Common myeloid progenitor, CD34-positive (primary cell): ENCODE measurements at regions not wholly inside any gene's neighbourhood (a gene's known extent, or its start where the extent isn't known, plus 50 kb on each side); places are given as distances from the start of the nearest gene placed in this dataset.

ENCODE experiments used
- CTCF ChIA-PET: fragments of 350-600 bp; sonication (Branson Sonifier 250); formaldehyde crosslinking; loops from one replicate; lab custom pipeline; 2021; ENCODE audit warnings: antibody characterized with exemption; lab: Charles Lee
- POLR2A ChIA-PET: fragments of 350-600 bp; sonication (Branson Sonifier 250); formaldehyde crosslinking; loops from one replicate; lab custom pipeline; 2021; ENCODE audit warnings: antibody characterized with exemption; lab: Charles Lee
- DNase-seq, 3 donors: peaks; one replicate each; pipeline versions ENCODE4 v3.0.0 to v3.0.0-alpha.2; 2013
- H3K27ac ChIP-seq, 2 experiments: 1 replicate in 1 of 2; 2 replicates in 1 of 2; pipeline ENCODE4 v1.7.0; 2013; ENCODE audit warnings: inconsistent platforms in 2 of 2, low read length in 2 of 2, mild to moderate bottlenecking in 2 of 2, low read depth in 1 of 2, moderate library complexity in 1 of 2; ENCODE audit not compliant: severe bottlenecking in 2 of 2, insufficient read depth in 1 of 2, poor library complexity in 1 of 2
- H3K27me3 ChIP-seq, 5 experiments: replicated peaks in 2 of 5; 1 replicate in 3 of 5; 2 replicates in 2 of 5; pipeline versions ENCODE4 v1.6.1 to v1.7.0; 2013; ENCODE audit warnings: low read length in 4 of 5, mild to moderate bottlenecking in 2 of 5, moderate library complexity in 2 of 5, inconsistent platforms in 1 of 5; ENCODE audit not compliant: insufficient read depth in 5 of 5, control insufficient read depth in 4 of 5
- H3K36me3 ChIP-seq, 4 experiments: 1 replicate in 2 of 4; 2 replicates in 2 of 4; pipeline versions ENCODE4 v1.6.1 to v1.7.0; 2013; ENCODE audit warnings: low read length in 3 of 4, control low read depth in 1 of 4, mild to moderate bottlenecking in 1 of 4; ENCODE audit not compliant: control insufficient read depth in 4 of 4, insufficient read depth in 4 of 4
- H3K4me1 ChIP-seq, 4 experiments: 1 replicate in 3 of 4; 2 replicates in 1 of 4; pipeline versions ENCODE4 v1.6.1 to v1.7.1; 2013; ENCODE audit warnings: low read length in 3 of 4, mild to moderate bottlenecking in 3 of 4, control low read depth in 1 of 4, inconsistent platforms in 1 of 4, moderate library complexity in 1 of 4; ENCODE audit not compliant: control insufficient read depth in 4 of 4, insufficient read depth in 4 of 4; ENCODE audit errors: control extremely low read depth in 1 of 4
- H3K4me3 ChIP-seq, 7 experiments: 1 replicate in 4 of 7; 2 replicates in 3 of 7; pipeline versions ENCODE4 v1.5.1 to v1.7.0; 2013; ENCODE audit warnings: mild to moderate bottlenecking in 7 of 7, low read length in 6 of 7, moderate library complexity in 6 of 7, inconsistent platforms in 2 of 7, low read depth in 2 of 7, control low read depth in 1 of 7; ENCODE audit not compliant: insufficient read depth in 4 of 7, control insufficient read depth in 1 of 7; ENCODE audit errors: extremely low read depth in 1 of 7
- H3K9me3 ChIP-seq, 5 experiments: 1 replicate in 4 of 5; 2 replicates in 1 of 5; pipeline versions ENCODE4 v1.6.1 to v1.7.1; 2013; ENCODE audit warnings: low read length in 4 of 5, mild to moderate bottlenecking in 2 of 5, inconsistent platforms in 1 of 5, low read depth in 1 of 5, moderate library complexity in 1 of 5; ENCODE audit not compliant: control insufficient read depth in 4 of 5, insufficient read depth in 2 of 5; ENCODE audit errors: control extremely low read depth in 1 of 5
- WGBS: methylation state at CpG from one replicate; pipeline ENCODE4 v1.1.5; 2013; ENCODE audit not compliant: insufficient coverage; 5-methylcytosine and 5-hydroxymethylcytosine counted together

DNA sequence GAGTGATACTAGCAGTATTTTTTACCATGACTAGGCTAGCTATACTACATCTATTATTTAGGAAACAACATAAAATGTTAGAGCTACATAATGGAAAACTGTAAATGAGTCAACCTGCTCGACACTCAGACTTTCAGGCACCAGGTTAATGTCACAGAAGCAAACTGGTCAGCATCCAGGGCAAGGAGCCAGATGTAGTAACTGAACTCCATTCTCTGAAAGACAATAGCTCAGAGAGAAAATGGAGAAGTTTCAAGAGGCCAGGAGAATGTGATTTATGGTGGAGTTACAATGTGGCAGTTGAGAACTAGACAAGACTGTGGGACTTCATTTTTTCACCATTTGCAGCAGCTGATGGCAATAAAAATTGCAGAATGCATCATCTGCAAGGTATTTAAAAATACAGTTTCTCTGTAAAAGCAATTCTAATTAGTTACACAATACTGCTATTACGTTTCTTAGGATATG lies 342.7 kb upstream of the PABPC4L start:
- H3K4me3 ChIP-seq: no peak overlapping the region
- H3K27me3 ChIP-seq: no peaks in the 10 kb centered on the region
- POLR2A ChIA-PET: no interaction called here
- CTCF ChIA-PET: no interaction called here
- no peak overlapping the region for H3K27ac ChIP-seq
- WGBS: 17% methylated on average over 1 of the region's 2 CpGs
- H3K36me3 ChIP-seq: no peaks in the 10 kb centered on the region
- DNase-seq: peak in 2 of 3 donors; percentile 43 to 75
- H3K9me3 ChIP-seq: peaks cover 0 to 4% (median 2%) of the 10 kb centered on the region in 5 experiments
- no peaks in the 10 kb centered on the region for H3K4me1 ChIP-seq

DNA sequence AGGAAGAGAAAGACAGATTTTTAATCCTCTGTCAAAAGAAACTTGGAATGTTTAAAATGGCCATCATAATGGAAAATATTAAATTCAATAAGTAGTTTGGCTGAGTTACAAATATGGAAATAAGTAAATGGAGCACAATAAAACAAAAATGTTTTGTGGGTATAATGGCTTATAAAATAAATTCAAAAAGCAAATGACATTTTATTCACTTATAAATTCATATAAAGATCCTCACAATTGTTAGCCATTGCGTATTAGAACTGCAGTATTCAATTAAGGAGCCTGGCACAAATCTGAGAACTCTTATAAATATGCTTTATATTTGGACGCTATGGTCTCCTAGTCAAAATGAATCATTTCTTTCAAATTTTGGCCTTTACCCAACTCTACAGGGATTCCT lies 339.0 kb upstream of the PABPC4L start:
- Histone ChIP-seq H3K36me3 (no peaks in the 10 kb centered on the region), H3K4me3 (no peak overlapping the region), H3K27ac (no peak overlapping the region), H3K4me1 (no peaks in the 10 kb centered on the region), H3K9me3 (no peaks in the 10 kb centered on the region), H3K27me3 (no peaks in the 10 kb centered on the region)
- POLR2A ChIA-PET: no interaction called here
- WGBS: no CpG with 5 or more reads among the region's 2 CpGs
- CTCF ChIA-PET: no interaction called here
- no peak for DNase-seq

DNA sequence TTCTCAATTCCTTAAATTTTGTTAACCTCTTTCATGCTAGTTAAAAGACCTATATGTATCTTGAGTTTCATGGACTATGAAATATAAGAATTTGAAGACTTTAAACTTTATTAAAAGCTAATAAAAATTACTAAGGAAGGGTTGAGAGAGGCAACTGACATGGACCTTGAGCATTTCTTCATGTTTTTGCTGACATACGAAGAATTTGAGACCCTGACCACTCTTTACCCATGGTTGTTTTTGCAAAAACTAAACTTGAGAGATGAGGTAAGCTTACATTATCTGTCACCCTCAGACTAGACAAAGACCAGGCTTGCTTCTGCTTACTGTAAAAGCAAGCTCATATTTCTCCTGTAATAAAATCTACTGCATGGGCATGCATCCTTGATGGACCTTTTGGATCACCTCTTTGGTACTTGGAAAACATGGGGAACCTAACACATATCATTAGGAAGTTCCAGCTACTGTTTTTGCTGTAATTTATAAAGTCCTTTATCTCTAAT lies 338.2 kb upstream of the PABPC4L start:
- Histone ChIP-seq H3K4me1 (no peaks in the 10 kb centered on the region), H3K27me3 (no peaks in the 10 kb centered on the region), H3K4me3 (no peak overlapping the region), H3K36me3 (no peaks in the 10 kb centered on the region), H3K9me3 (no peaks in the 10 kb centered on the region), H3K27ac (no peak overlapping the region)
- no peak for DNase-seq
- no CpG with 5 or more reads among the region's 1 CpG for WGBS
- POLR2A ChIA-PET: no interaction called here
- CTCF ChIA-PET: no interaction called here

DNA sequence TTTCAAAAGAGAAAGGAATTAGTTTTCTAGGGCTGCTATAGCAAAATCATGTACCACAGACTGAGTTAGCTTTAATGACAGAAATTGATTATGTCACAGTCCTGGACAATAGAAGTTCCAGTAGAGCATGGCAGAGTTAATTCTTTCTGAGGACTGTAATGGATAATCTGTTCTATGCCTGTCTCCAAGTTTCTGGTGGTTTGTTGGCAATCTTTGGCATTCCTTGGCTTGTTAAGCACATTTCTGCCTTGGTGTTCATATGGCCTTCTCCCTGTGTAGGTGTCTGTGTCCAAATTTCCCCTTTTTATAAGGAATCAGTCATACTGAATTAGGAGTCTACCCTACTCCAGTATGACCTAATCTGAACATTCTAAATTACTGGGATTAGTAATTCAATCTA lies 336.1 kb upstream of the PABPC4L start:
- POLR2A ChIA-PET: no interaction called here
- no peaks in the 10 kb centered on the region for H3K4me1 ChIP-seq

DNA sequence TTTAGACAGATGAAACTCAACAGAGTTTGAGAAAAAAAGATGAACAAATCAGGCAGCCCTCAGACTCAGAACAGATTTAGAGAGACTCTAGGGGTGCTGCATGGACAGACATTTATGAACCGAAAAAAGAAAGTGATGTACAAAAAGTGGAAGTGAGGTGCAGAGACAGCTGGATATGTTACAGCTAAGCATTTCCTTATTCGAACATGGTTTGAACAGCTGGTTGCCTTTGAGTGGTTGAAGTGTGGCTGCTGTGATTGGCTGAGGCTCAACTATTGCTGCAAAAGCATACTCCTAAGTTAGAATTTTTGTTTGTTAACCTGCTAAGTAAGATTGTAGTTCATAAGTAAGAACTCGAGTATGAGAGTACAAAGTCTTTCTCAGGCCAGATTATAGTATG lies 331.5 kb upstream of the PABPC4L start:
- POLR2A ChIA-PET: no interaction called here
- Histone ChIP-seq H3K4me1 (no peaks in the 10 kb centered on the region), H3K4me3 (no peak overlapping the region), H3K27me3 (no peaks in the 10 kb centered on the region), H3K36me3 (no peaks in the 10 kb centered on the region), H3K27ac (no peak overlapping the region), H3K9me3 (no peaks in the 10 kb centered on the region)
- CTCF ChIA-PET: interaction anchor here (1.0 kb wide), 1 partner anchor 30 kb away, joined by 3 read pairs; no protein-coding TSS in a partner anchor
- 60% methylated on average over 2 of the region's 3 CpGs for WGBS
- DNase-seq: peak in 1 of 3 donors; percentile 1

More for the DNA sequence above, 336.1 kb upstream of the PABPC4L start:
- H3K27me3 ChIP-seq: no peaks in the 10 kb centered on the region
- no peak overlapping the region for H3K4me3 ChIP-seq
- no peak overlapping the region for H3K27ac ChIP-seq
- CTCF ChIA-PET: interaction anchor here (1.1 kb wide), 1 partner anchor 8 kb away, joined by 3 read pairs; no protein-coding TSS in a partner anchor
- no peaks in the 10 kb centered on the region for H3K9me3 ChIP-seq
- no peaks in the 10 kb centered on the region for H3K36me3 ChIP-seq
- DNase-seq: no peak

DNA sequence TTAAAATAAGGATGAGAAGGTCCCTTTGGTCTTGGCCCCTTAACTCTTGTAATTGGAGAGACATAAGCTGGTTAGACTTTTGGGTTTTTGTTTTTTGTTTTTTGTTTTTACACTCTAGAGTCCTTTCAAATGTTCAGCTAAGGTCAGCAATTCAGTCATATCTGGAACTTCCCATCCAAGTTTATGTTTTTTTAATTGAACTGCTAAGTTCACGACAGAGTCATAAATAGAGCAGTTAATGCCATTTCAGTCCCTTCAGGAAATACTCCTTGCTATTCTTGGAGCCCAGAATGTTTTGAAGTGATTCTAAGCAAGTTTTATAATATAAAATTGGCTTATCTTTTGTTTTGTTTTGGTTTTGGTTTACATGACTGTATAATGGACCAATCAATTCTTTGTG lies 329.4 kb upstream of the PABPC4L start:
- H3K27me3 ChIP-seq: no peaks in the 10 kb centered on the region
- WGBS: 67% methylated on average over 1 of the region's 1 CpG
- no peaks in the 10 kb centered on the region for H3K9me3 ChIP-seq
- no peaks in the 10 kb centered on the region for H3K36me3 ChIP-seq
- no peak overlapping the region for H3K4me3 ChIP-seq
- ChIA-PET CTCF (no interaction called here), POLR2A (no interaction called here)
- DNase-seq: no peak
- no peak overlapping the region for H3K27ac ChIP-seq
- no peaks in the 10 kb centered on the region for H3K4me1 ChIP-seq

DNA sequence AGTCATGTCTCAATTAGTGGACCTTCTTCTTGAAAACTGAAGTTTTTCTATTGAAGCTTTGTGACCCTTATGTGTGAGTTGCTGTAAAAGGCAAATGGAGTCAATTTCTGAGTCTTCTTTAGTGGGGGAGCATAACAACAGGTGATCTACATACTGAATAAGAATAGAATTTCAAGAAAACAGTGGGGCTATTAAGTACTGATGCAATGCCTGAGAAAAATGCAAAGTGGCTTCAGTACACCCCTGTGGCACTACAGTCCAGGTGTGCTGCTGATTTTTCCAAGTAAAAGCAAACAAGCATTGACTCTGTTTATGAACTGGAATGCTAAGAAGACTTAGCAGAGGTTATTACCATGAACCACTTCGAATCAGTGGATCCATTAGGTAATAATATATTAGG lies 328.0 kb upstream of the PABPC4L start:
- WGBS: no CpG with 5 or more reads among the region's 1 CpG
- CTCF ChIA-PET: no interaction called here
- POLR2A ChIA-PET: no interaction called here

More for the DNA sequence above, 328.0 kb upstream of the PABPC4L start:
- Histone ChIP-seq H3K4me1 (no peaks in the 10 kb centered on the region), H3K9me3 (no peaks in the 10 kb centered on the region), H3K27ac (no peak overlapping the region), H3K4me3 (no peak overlapping the region), H3K27me3 (no peaks in the 10 kb centered on the region), H3K36me3 (no peaks in the 10 kb centered on the region)
- DNase-seq: no peak
